Esophagus muscularis mucosa (tissue), 4 donors: ENCODE measurements at regions not wholly inside any gene's neighbourhood (a gene's known extent, or its start where the extent isn't known, plus 50 kb on each side); places are given as distances from the start of the nearest gene placed in this dataset.

ENCODE experiments used
- DNase-seq: peaks from one replicate; pipeline ENCODE4 v3.0.0-alpha.2; 2017; ENCODE audit errors: extremely low spot score
- H3K27ac ChIP-seq, 4 donors: fragments of 200-600 bp; sonication (generic); replicated peaks in 1 of 4; 1 replicate in 3 of 4; 2 replicates in 1 of 4; pipeline ENCODE4 v1.5.1; 2016 to 2019; ENCODE audit warnings: mild to moderate bottlenecking in 1 of 4
- H3K27me3 ChIP-seq, 4 donors: fragments of 200-600 bp; sonication (generic); one replicate each; pipeline versions ENCODE4 v1.5.1 to v1.6.0; 2016 to 2019
- H3K36me3 ChIP-seq, 4 donors: fragments of 200-600 bp; sonication (generic); one replicate each; pipeline ENCODE4 v1.5.1; 2016 to 2019
- H3K4me1 ChIP-seq, 4 donors: fragments of 200-600 bp; sonication (generic); one replicate each; pipeline ENCODE4 v1.5.1; 2016 to 2019
- H3K4me3 ChIP-seq, 4 donors: fragments of 200-600 bp; sonication (generic); 1 replicate in 2 of 4; 2 replicates in 2 of 4; pipeline ENCODE4 v1.5.1; 2016 to 2019; ENCODE audit warnings: mild to moderate bottlenecking in 4 of 4, moderate library complexity in 1 of 4
- H3K9me3 ChIP-seq, 4 donors: fragments of 200-600 bp; sonication (generic); 1 replicate in 3 of 4; 2 replicates in 1 of 4; pipeline ENCODE4 v1.5.1; 2016 to 2019
- CTCF ChIP-seq, 3 experiments: fragments of 200-600 bp in 2 of 3; fragments of 450-650 bp in 1 of 3; sonication (generic) in 2 of 3; IDR thresholded peaks; one replicate each; pipeline ENCODE4 v1.5.1; 2017 to 2019; ENCODE audit warnings: antibody characterized with exemption in 3 of 3, mild to moderate bottlenecking in 2 of 3, moderate library complexity in 1 of 3
- EP300 ChIP-seq: sonication (generic); formaldehyde crosslinking; IDR thresholded peaks from one replicate; pipeline ENCODE4 v1.6.1; 2017; ENCODE audit warnings: antibody characterized with exemption
- POLR2A ChIP-seq: fragments of 450-650 bp; IDR thresholded peaks from one replicate; pipeline ENCODE4 v1.6.1; 2017; ENCODE audit warnings: antibody characterized with exemption, moderate library complexity, mild to moderate bottlenecking, low read depth
- POLR2AphosphoS5 ChIP-seq, 2 donors: sonication (generic); formaldehyde crosslinking; IDR thresholded peaks; one replicate each; pipeline ENCODE4 v1.6.1; 2017; ENCODE audit warnings: antibody characterized with exemption in 2 of 2
- WGBS: methylation state at CpG from one replicate; pipeline ENCODE4 v1.1.5; 2018; 5-methylcytosine and 5-hydroxymethylcytosine counted together
- intact Hi-C: fragments of 100-400 bp; cut with DNase I; formaldehyde crosslinking; loops from one replicate; pipeline ENCODE4 v1.15.1; 2023

- no peak overlapping the region for H3K27ac ChIP-seq
- H3K36me3 ChIP-seq, result no peaks in the 10 kb centered on the region
- intact Hi-C loops, result no loop called here
- TF ChIP-seq CTCF (IDR thresholded peaks at IDR 0.05) (no peak), EP300 (no peak), POLR2A (no peak), POLR2AphosphoS5 (IDR thresholded peaks at IDR 0.05) (no peak)
- no peak for DNase-seq
- no peaks in the 10 kb centered on the region for H3K9me3 ChIP-seq
- WGBS, result 87% methylated on average over 2 of the region's 2 CpGs
- no peaks in the 10 kb centered on the region for H3K27me3 ChIP-seq
- peaks cover 0 to 4% (median 1%) of the 10 kb centered on the region in 4 donors for H3K4me1 ChIP-seq
- H3K4me3 ChIP-seq, result no peak overlapping the region
Observed at GRCh38 chr1:177476676-177477075, 305.9 kb downstream of the BRINP2 start.

DNA sequence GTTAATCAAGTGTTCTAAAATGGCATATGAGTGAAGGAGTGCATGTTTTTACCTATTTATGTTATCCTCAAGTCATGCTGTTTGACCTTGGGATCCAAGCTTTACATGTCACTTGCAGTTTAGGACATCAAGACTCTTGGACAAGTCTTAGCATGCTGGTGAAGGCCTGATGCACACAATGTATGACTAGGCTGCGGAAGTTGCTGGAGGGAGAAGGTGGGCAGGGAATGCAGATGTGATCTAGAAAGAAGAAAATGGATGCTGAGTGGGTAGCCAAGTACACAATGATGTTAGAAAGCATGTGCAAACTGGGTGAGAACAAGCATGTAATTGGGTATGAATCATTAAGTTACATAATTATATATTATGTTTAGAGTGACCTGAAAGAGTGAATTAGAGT lies 301.8 kb downstream of the BRINP2 start:
- no peaks in the 10 kb centered on the region for H3K9me3 ChIP-seq
- DNase-seq, result no peak
- H3K4me1 ChIP-seq, result peaks cover 0 to 16% (median 8%) of the 10 kb centered on the region in 4 donors
- WGBS, result 95% methylated on average over 1 of the region's 1 CpG
- H3K27me3 ChIP-seq, result no peaks in the 10 kb centered on the region
- no peak overlapping the region for H3K27ac ChIP-seq
- no peak overlapping the region for H3K4me3 ChIP-seq
- TF ChIP-seq CTCF (IDR thresholded peaks at IDR 0.05) (no peak), EP300 (no peak), POLR2A (no peak), POLR2AphosphoS5 (IDR thresholded peaks at IDR 0.05) (no peak)
- no peaks in the 10 kb centered on the region for H3K36me3 ChIP-seq
- intact Hi-C loops, result no loop called here

- TF ChIP-seq POLR2AphosphoS5 (IDR thresholded peaks at IDR 0.05) (peak in 1 of 2 donors; percentile 21), EP300 (no peak), POLR2A (no peak)
- Histone ChIP-seq H3K27me3 (no peaks in the 10 kb centered on the region), H3K27ac (no peak overlapping the region), H3K4me3 (no peak overlapping the region), H3K36me3 (no peaks in the 10 kb centered on the region), H3K9me3 (no peaks in the 10 kb centered on the region), H3K4me1 (peaks cover 0 to 16% (median 8%) of the 10 kb centered on the region in 4 donors)
- DNase-seq, result no peak
- intact Hi-C loops, result no loop called here
- 28% methylated on average over 1 of the region's 1 CpG for WGBS
Observed at GRCh38 chr1:177471244-177471643, 300.5 kb downstream of the BRINP2 start.

GRCh38 chr1:177469519-177469918 lies 298.8 kb downstream of the BRINP2 start:
- no peak for DNase-seq
- no peaks in the 10 kb centered on the region for H3K27me3 ChIP-seq

DNA sequence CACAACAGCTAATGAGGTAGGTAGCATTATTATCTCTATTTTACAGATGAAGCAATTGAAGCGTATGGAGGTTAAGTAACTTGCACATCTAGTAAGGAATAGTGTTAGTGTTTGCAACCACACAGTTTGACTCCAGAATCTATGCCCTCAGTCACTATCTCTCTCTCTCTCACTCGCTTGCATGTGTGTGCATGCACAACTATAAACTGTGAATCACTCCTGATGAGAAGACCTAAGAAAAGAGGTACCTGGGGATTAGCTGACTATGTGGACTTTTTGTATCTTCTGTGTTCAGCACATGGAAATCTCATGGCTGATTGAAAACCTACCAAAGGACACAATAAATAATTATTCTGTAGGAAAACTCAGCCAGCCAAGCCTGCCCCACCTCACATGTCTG lies 295.5 kb downstream of the BRINP2 start:
- Histone ChIP-seq H3K4me3 (no peak overlapping the region), H3K27ac (no peak overlapping the region), H3K36me3 (no peaks in the 10 kb centered on the region), H3K9me3 (no peaks in the 10 kb centered on the region), H3K4me1 (peaks cover 0 to 9% (median 4%) of the 10 kb centered on the region in 4 donors), H3K27me3 (no peaks in the 10 kb centered on the region)
- intact Hi-C loops, result no loop called here
- 92% methylated on average over 2 of the region's 2 CpGs for WGBS
- DNase-seq, result no peak
- TF ChIP-seq EP300 (no peak), POLR2AphosphoS5 (IDR thresholded peaks at IDR 0.05) (no peak), POLR2A (no peak), CTCF (IDR thresholded peaks at IDR 0.05) (no peak)

More at GRCh38 chr1:177469519-177469918, 298.8 kb downstream of the BRINP2 start:
- Histone ChIP-seq H3K4me3 (no peak overlapping the region), H3K27ac (no peak overlapping the region), H3K36me3 (no peaks in the 10 kb centered on the region), H3K9me3 (no peaks in the 10 kb centered on the region), H3K4me1 (peaks cover 0 to 16% (median 8%) of the 10 kb centered on the region in 4 donors)
- intact Hi-C loops, result no loop called here
- WGBS, result 91% methylated on average over 3 of the region's 3 CpGs
- TF ChIP-seq POLR2AphosphoS5 (IDR thresholded peaks at IDR 0.05) (no peak), POLR2A (no peak), EP300 (no peak), CTCF (IDR thresholded peaks at IDR 0.05) (no peak)
